ENCODE measurements at regions not wholly inside any gene's neighbourhood (a gene's known extent, or its start where the extent isn't known, plus 50 kb on each side); places are given as distances from the start of the nearest gene placed in this dataset.

- ATAC-seq (no peak), DNase-seq (ENCODE audit: missing footprints) (no peak)
- intact Hi-C loops (cut with DNase I): no loop called here
Measured at GRCh38 chr9:27943501-27943900, 370.2 kb upstream of the C9orf72 start.

GRCh38 chr9:27945386-27945785 lies 372.1 kb upstream of the C9orf72 start:
- intact Hi-C loops (cut with DNase I): no loop called here
- DNase-seq (ENCODE audit: missing footprints) (no peak), ATAC-seq (no peak)

GRCh38 chr9:27950382-27950781 lies 377.1 kb upstream of the C9orf72 start:
- intact Hi-C loops (cut with DNase I): no loop called here
- ATAC-seq (no peak), DNase-seq (ENCODE audit: missing footprints) (no peak)

- ATAC-seq (no peak), DNase-seq (ENCODE audit: missing footprints) (no peak)
- intact Hi-C loops (cut with DNase I): no loop called here
Measured at GRCh38 chr9:27954858-27955257, 381.6 kb upstream of the C9orf72 start.

- ATAC-seq (no peak), DNase-seq (ENCODE audit: missing footprints) (no peak)
- intact Hi-C loops (cut with DNase I): no loop called here
Measured at GRCh38 chr9:27963836-27964235, 390.6 kb upstream of the C9orf72 start.

GRCh38 chr9:27967210-27967609 lies 393.9 kb upstream of the C9orf72 start:
- no peak for ATAC-seq
- intact Hi-C loops (cut with DNase I): no loop called here

GRCh38 chr9:27977931-27978330 lies 404.6 kb upstream of the C9orf72 start:
- ATAC-seq: no peak
- intact Hi-C loops (cut with DNase I): no loop called here

More at GRCh38 chr9:27967210-27967609, 393.9 kb upstream of the C9orf72 start:
- DNase-seq (ENCODE audit: missing footprints): no peak

GRCh38 chr9:27985714-27986113 lies 412.4 kb upstream of the C9orf72 start:
- intact Hi-C loops (cut with DNase I): no loop called here
- ATAC-seq (no peak), DNase-seq (ENCODE audit: missing footprints) (no peak)

More at GRCh38 chr9:27977931-27978330, 404.6 kb upstream of the C9orf72 start:
- no peak for DNase-seq (ENCODE audit: missing footprints)

- DNase-seq (ENCODE audit: missing footprints) (no peak), ATAC-seq (no peak)
- intact Hi-C loops (cut with DNase I): no loop called here
Measured at GRCh38 chr9:27990524-27990923, 417.2 kb upstream of the C9orf72 start.

- ATAC-seq (no peak), DNase-seq (ENCODE audit: missing footprints) (no peak)
- intact Hi-C loops (cut with DNase I): no loop called here
Measured at GRCh38 chr9:27991221-27991620, 417.9 kb upstream of the C9orf72 start.

- ATAC-seq (no peak), DNase-seq (ENCODE audit: missing footprints) (no peak)
- intact Hi-C loops (cut with DNase I): no loop called here
Measured at GRCh38 chr9:28001096-28001495, 427.8 kb upstream of the C9orf72 start.

GRCh38 chr9:28004900-28005299 lies 431.6 kb upstream of the C9orf72 start:
- ATAC-seq (no peak), DNase-seq (ENCODE audit: missing footprints) (no peak)
- intact Hi-C loops (cut with DNase I): no loop called here

- intact Hi-C loops (cut with DNase I): no loop called here
- DNase-seq (ENCODE audit: missing footprints): no peak
- no peak for ATAC-seq
Measured at GRCh38 chr9:28005779-28006178, 432.5 kb upstream of the C9orf72 start.

- ATAC-seq (no peak), DNase-seq (ENCODE audit: missing footprints) (no peak)
- intact Hi-C loops (cut with DNase I): no loop called here
Measured at GRCh38 chr9:28007097-28007817, 434.0 kb upstream of the C9orf72 start.

GRCh38 chr9:28014212-28014611 lies 440.9 kb upstream of the C9orf72 start:
- ATAC-seq (no peak), DNase-seq (ENCODE audit: missing footprints) (no peak)
- intact Hi-C loops (cut with DNase I): no loop called here

GRCh38 chr9:28024676-28025075 lies 451.4 kb upstream of the C9orf72 start:
- no peak for DNase-seq (ENCODE audit: missing footprints)
- ATAC-seq: no peak
- intact Hi-C loops (cut with DNase I): no loop called here

- no peak for DNase-seq (ENCODE audit: missing footprints)
- no peak for ATAC-seq
- intact Hi-C loops (cut with DNase I): no loop called here
Measured at GRCh38 chr9:28025186-28025585, 451.9 kb upstream of the C9orf72 start.

- DNase-seq (ENCODE audit: missing footprints) (no peak), ATAC-seq (no peak)
- intact Hi-C loops (cut with DNase I): no loop called here
Measured at GRCh38 chr9:28031521-28032267, 458.4 kb upstream of the C9orf72 start.

- DNase-seq (ENCODE audit: missing footprints) (no peak), ATAC-seq (no peak)
- intact Hi-C loops (cut with DNase I): no loop called here
Measured at GRCh38 chr9:28032268-28032590, 458.9 kb upstream of the C9orf72 start.

- DNase-seq (ENCODE audit: missing footprints) (no peak), ATAC-seq (no peak)
- intact Hi-C loops (cut with DNase I): no loop called here
Measured at GRCh38 chr9:28034242-28034641, 461.0 kb upstream of the C9orf72 start.

- intact Hi-C loops (cut with DNase I): no loop called here
- DNase-seq (ENCODE audit: missing footprints): no peak
- no peak for ATAC-seq
Measured at GRCh38 chr9:28037968-28038367, 464.7 kb upstream of the C9orf72 start.

All from Right ventricle myocardium inferior (tissue), 1 donor.